Epithelial cell of esophagus (primary cell): ENCODE measurements at regions not wholly inside any gene's neighbourhood (a gene's known extent, or its start where the extent isn't known, plus 50 kb on each side); places are given as distances from the start of the nearest gene placed in this dataset.
"Not testable (repeated sequence)": the region's sequence is repeated elsewhere in the genome, so short reads cannot be mapped to it uniquely, and the experiment has no call there.

Experiments used
- DNase-seq: peaks from one replicate; pipeline ENCODE4 v3.0.0; 2010; ENCODE audit warnings: low read depth
- H3K4me3 ChIP-seq: 2 replicates; pipeline ENCODE4 v1.5.1; 2011; ENCODE audit warnings: mild to moderate bottlenecking, low read length, control low read depth
- CTCF ChIP-seq: IDR thresholded peaks from 2 replicates; pipeline ENCODE4 v1.5.1; 2011; ENCODE audit warnings: low read depth, mild to moderate bottlenecking, low read length, control low read depth, inconsistent platforms; ENCODE audit not compliant: insufficient read depth; ENCODE audit errors: missing control alignments

GRCh38 chr13:50167224-50167947 lies 152.1 kb downstream of the KCNRG start:
- H3K4me3 ChIP-seq, result no peak overlapping the region
- TF ChIP-seq CTCF, result peak; percentile 27
- DNase-seq, result no peak

GRCh38 chr13:50167967-50168366 lies 152.7 kb downstream of the KCNRG start:
- H3K4me3 ChIP-seq, result no peak overlapping the region
- DNase-seq, result no peak
- TF ChIP-seq CTCF, result no peak

GRCh38 chr13:50168786-50169185 lies 153.5 kb downstream of the KCNRG start:
- H3K4me3 ChIP-seq, result no peak overlapping the region
- TF ChIP-seq CTCF, result no peak
- DNase-seq, result peak; percentile 48

GRCh38 chr13:50170447-50171037 lies 155.3 kb downstream of the KCNRG start:
- peak; percentile 47 for TF ChIP-seq CTCF
- no peak overlapping the region for H3K4me3 ChIP-seq
- DNase-seq, result peak; percentile 24

GRCh38 chr13:50171590-50172282 lies 156.5 kb downstream of the KCNRG start:
- DNase-seq, result no peak
- no peak overlapping the region for H3K4me3 ChIP-seq
- no peak for TF ChIP-seq CTCF

- not testable (repeated sequence) for H3K4me3 ChIP-seq, DNase-seq
Observed at GRCh38 chr13:50173045-50173444, 157.8 kb downstream of the KCNRG start.

- TF ChIP-seq CTCF, result no peak
- no peak for DNase-seq
- H3K4me3 ChIP-seq, result no peak overlapping the region
Observed at GRCh38 chr13:50174630-50175029, 159.4 kb downstream of the KCNRG start.
